ENCODE measurements at regions not wholly inside any gene's neighbourhood (a gene's known extent, or its start where the extent isn't known, plus 50 kb on each side); places are given as distances from the start of the nearest gene placed in this dataset.

DNA sequence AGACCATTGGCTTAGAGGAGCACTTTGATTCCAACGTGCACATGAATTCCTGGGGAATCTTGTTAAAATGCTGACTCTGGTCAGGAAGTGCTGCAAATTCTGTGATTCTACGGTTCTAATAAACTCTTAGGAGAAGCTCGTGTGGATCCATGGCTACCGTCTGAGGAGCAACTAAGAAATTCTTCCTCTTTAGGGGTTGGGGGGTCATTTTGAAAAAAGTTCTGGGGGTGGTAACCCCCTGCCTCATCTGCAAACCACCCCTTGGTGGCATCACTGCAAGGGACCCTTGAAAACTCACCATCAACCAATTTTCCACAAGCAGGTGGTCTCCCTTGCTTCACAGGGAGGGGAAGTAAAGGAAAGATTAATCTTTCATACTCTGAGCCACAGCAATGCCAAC lies 52.2 kb upstream of the IGF1R start:
- TF ChIP-seq, protein P1, sequence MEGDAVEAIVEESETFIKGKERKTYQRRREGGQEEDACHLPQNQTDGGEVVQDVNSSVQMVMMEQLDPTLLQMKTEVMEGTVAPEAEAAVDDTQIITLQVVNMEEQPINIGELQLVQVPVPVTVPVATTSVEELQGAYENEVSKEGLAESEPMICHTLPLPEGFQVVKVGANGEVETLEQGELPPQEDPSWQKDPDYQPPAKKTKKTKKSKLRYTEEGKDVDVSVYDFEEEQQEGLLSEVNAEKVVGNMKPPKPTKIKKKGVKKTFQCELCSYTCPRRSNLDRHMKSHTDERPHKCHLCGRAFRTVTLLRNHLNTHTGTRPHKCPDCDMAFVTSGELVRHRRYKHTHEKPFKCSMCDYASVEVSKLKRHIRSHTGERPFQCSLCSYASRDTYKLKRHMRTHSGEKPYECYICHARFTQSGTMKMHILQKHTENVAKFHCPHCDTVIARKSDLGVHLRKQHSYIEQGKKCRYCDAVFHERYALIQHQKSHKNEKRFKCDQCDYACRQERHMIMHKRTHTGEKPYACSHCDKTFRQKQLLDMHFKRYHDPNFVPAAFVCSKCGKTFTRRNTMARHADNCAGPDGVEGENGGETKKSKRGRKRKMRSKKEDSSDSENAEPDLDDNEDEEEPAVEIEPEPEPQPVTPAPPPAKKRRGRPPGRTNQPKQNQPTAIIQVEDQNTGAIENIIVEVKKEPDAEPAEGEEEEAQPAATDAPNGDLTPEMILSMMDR (IDR thresholded peaks at IDR 0.05) = no peak
- TF ChIP-seq NFE2L1 (CRISPR knock-in tag; IDR thresholded peaks at IDR 0.05) (no peak), IRF2 (CRISPR knock-in tag; IDR thresholded peaks at IDR 0.05; ENCODE audit: borderline replicate concordance, low read depth) (no peak), HMGA2 (CRISPR knock-in tag; IDR thresholded peaks at IDR 0.05) (no peak), SMAD3 (CRISPR knock-in tag; IDR thresholded peaks at IDR 0.05; ENCODE audit: borderline replicate concordance) (no peak), TEAD4 (CRISPR knock-in tag; IDR thresholded peaks at IDR 0.05) (no peak), CBFB (CRISPR knock-in tag; IDR thresholded peaks at IDR 0.05; ENCODE audit: low read depth) (no peak), SP1 (CRISPR knock-in tag; conservative IDR thresholded peaks at IDR 0.05) (no peak), NR2C2 (CRISPR knock-in tag; IDR thresholded peaks at IDR 0.05) (no peak), SOX15 (CRISPR knock-in tag; IDR thresholded peaks at IDR 0.05) (no peak), FOXJ3 (CRISPR knock-in tag; IDR thresholded peaks at IDR 0.05; ENCODE audit: borderline replicate concordance) (no peak)
- TF ChIP-seq, protein P2, sequence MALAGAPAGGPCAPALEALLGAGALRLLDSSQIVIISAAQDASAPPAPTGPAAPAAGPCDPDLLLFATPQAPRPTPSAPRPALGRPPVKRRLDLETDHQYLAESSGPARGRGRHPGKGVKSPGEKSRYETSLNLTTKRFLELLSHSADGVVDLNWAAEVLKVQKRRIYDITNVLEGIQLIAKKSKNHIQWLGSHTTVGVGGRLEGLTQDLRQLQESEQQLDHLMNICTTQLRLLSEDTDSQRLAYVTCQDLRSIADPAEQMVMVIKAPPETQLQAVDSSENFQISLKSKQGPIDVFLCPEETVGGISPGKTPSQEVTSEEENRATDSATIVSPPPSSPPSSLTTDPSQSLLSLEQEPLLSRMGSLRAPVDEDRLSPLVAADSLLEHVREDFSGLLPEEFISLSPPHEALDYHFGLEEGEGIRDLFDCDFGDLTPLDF (CRISPR knock-in tag; IDR thresholded peaks at IDR 0.05) = no peak
- TF ChIP-seq, protein P3, sequence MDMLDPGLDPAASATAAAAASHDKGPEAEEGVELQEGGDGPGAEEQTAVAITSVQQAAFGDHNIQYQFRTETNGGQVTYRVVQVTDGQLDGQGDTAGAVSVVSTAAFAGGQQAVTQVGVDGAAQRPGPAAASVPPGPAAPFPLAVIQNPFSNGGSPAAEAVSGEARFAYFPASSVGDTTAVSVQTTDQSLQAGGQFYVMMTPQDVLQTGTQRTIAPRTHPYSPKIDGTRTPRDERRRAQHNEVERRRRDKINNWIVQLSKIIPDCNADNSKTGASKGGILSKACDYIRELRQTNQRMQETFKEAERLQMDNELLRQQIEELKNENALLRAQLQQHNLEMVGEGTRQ (CRISPR knock-in tag; IDR thresholded peaks at IDR 0.05) = no peak

All from WTC11 (cell line).